Spleen (tissue), 11 donors: ENCODE measurements at regions not wholly inside any gene's neighbourhood (a gene's known extent, or its start where the extent isn't known, plus 50 kb on each side); places are given as distances from the start of the nearest gene placed in this dataset.

Experiments used
- DNase-seq: peaks from one replicate; pipeline ENCODE4 v3.0.0-alpha.2; 2020
- H3K27ac ChIP-seq, 8 donors: fragments of 200-600 bp; sonication (generic) in 7 of 8; 1 replicate in 4 of 8; 2 replicates in 4 of 8; pipeline versions ENCODE4 v1.5.0 to v1.8.0; 2016 to 2021; ENCODE audit warnings: inconsistent platforms in 4 of 8, mild to moderate bottlenecking in 4 of 8, moderate library complexity in 1 of 8
- H3K27me3 ChIP-seq, 7 donors: fragments of 200-600 bp; sonication (generic) in 6 of 7; replicated peaks in 1 of 7; 1 replicate in 4 of 7; 2 replicates in 3 of 7; pipeline versions ENCODE4 v1.5.0 to v1.8.0; 2016 to 2021; ENCODE audit warnings: inconsistent platforms in 3 of 7, mild to moderate bottlenecking in 1 of 7
- H3K36me3 ChIP-seq, 6 donors: fragments of 200-600 bp; sonication (generic) in 5 of 6; 1 replicate in 4 of 6; 2 replicates in 2 of 6; pipeline versions ENCODE4 v1.5.0 to v1.8.0; 2016 to 2021; ENCODE audit warnings: inconsistent platforms in 2 of 6
- H3K4me1 ChIP-seq, 6 donors: fragments of 200-600 bp; sonication (generic) in 5 of 6; 1 replicate in 3 of 6; 2 replicates in 3 of 6; pipeline versions ENCODE4 v1.5.0 to v1.8.0; 2016 to 2021; ENCODE audit warnings: inconsistent platforms in 3 of 6
- H3K4me3 ChIP-seq, 8 donors: fragments of 200-600 bp; sonication (generic) in 7 of 8; 1 replicate in 4 of 8; 2 replicates in 4 of 8; pipeline versions ENCODE4 v1.5.0 to v1.8.0; 2016 to 2021; ENCODE audit warnings: inconsistent platforms in 4 of 8, mild to moderate bottlenecking in 4 of 8, moderate library complexity in 2 of 8
- H3K9me3 ChIP-seq, 8 donors: fragments of 200-600 bp; sonication (generic) in 7 of 8; 1 replicate in 4 of 8; 2 replicates in 4 of 8; pipeline versions ENCODE4 v1.5.0 to v1.8.0; 2016 to 2021; ENCODE audit warnings: inconsistent platforms in 4 of 8
- CTCF ChIP-seq, 11 experiments: fragments of 200-600 bp in 7 of 11; fragments of 450-650 bp in 4 of 11; sonication (generic) in 4 of 11; IDR thresholded peaks in 8 of 11; conservative IDR thresholded peaks in 3 of 11; 1 replicate in 7 of 11; 2 replicates in 4 of 11; pipeline versions ENCODE4 v1.4.0 to v1.8.0; 2016 to 2021; ENCODE audit warnings: antibody characterized with exemption in 11 of 11, inconsistent platforms in 4 of 11, mild to moderate bottlenecking in 1 of 11
- POLR2A ChIP-seq, 3 donors: fragments of 450-650 bp; IDR thresholded peaks; one replicate each; pipeline ENCODE4 v1.5.1; 2017; ENCODE audit warnings: antibody characterized with exemption in 3 of 3, mild to moderate bottlenecking in 1 of 3
- POLR2AphosphoS5 ChIP-seq, 3 donors: sonication (generic); formaldehyde crosslinking; IDR thresholded peaks; one replicate each; pipeline ENCODE4 v1.5.1; 2017; ENCODE audit warnings: antibody characterized with exemption in 3 of 3
- WGBS, 5 donors: extraction: QIAGEN DNeasy Blood & Tissue Kit in 3 of 5; methylation state at CpG; one replicate each; pipeline versions ENCODE4 v1.1.5 to v1.1.7; 2013 to 2018; 5-methylcytosine and 5-hydroxymethylcytosine counted together
- intact Hi-C: fragments of 100-400 bp; cut with DNase I; formaldehyde crosslinking; loops from one replicate; pipeline ENCODE4 v1.15.0; 2023; ENCODE audit warnings: low total_unique reads
- donor health status: healthy with polysubstance abuse.
- donor health status: DM: no; HTN: no; CAD: no; lungs with moderate emphysema.
- donor health status: DM: no; HTN: no; CAD: no.
- donor health status: Bipolar disorder and iron deficiency.
- donor health status: healthy.
- donor health status: DM: no; HTN: no; CAD: no.
- donor health status: DM: yes; HTN: yes; CAD: no.

- WGBS, 5 donors: 72 to 81% (median 74%) methylated on average over 5 of the region's 5 CpGs
- no peak for DNase-seq
- intact Hi-C loops: no loop called here
Observed at GRCh38 chr10:28202941-28203352, 99.9 kb downstream of the MPP7 start.

GRCh38 chr10:28201410-28202400, 101.2 kb downstream of the MPP7 start:
- WGBS, 5 donors: 80 to 95% (median 89%) methylated on average over 9 of the region's 9 CpGs

More at GRCh38 chr10:28202941-28203352, 99.9 kb downstream of the MPP7 start:
- Histone ChIP-seq H3K27me3 (no peaks in the 10 kb centered on the region), H3K4me1 (no peaks in the 10 kb centered on the region), H3K27ac (no peak overlapping the region), H3K9me3 (peaks cover 0 to 14% (median 4%) of the 10 kb centered on the region in 8 donors), H3K4me3 (no peak overlapping the region), H3K36me3 (peaks cover 0 to 10% (median 0%) of the 10 kb centered on the region in 6 donors)
- TF ChIP-seq POLR2AphosphoS5 (IDR thresholded peaks at IDR 0.05) (no peak), POLR2A (IDR thresholded peaks at IDR 0.05) (no peak), CTCF (IDR thresholded peaks at IDR 0.05 in 8 of 11, conservative IDR thresholded peaks at IDR 0.05 in 3 of 11) (no peak)

GRCh38 chr10:28200775-28201174, 102.1 kb downstream of the MPP7 start:
- no peak for DNase-seq
- Histone ChIP-seq H3K9me3 (no peaks in the 10 kb centered on the region), H3K4me3 (no peak overlapping the region), H3K27ac (no peak overlapping the region), H3K4me1 (no peaks in the 10 kb centered on the region), H3K27me3 (no peaks in the 10 kb centered on the region), H3K36me3 (peaks cover 0 to 10% (median 0%) of the 10 kb centered on the region in 6 donors)
- 76 to 85% (median 81%) methylated on average over 1 of the region's 1 CpG for WGBS, 5 donors
- intact Hi-C loops: no loop called here
- TF ChIP-seq CTCF (IDR thresholded peaks at IDR 0.05 in 8 of 11, conservative IDR thresholded peaks at IDR 0.05 in 3 of 11) (no peak), POLR2AphosphoS5 (IDR thresholded peaks at IDR 0.05) (no peak), POLR2A (IDR thresholded peaks at IDR 0.05) (no peak)

More at GRCh38 chr10:28201410-28202400, 101.2 kb downstream of the MPP7 start:
- Histone ChIP-seq H3K36me3 (peaks cover 0 to 10% (median 0%) of the 10 kb centered on the region in 6 donors), H3K4me1 (no peaks in the 10 kb centered on the region), H3K4me3 (no peak overlapping the region), H3K9me3 (peaks cover 0 to 2% (median 0%) of the 10 kb centered on the region in 8 donors), H3K27me3 (no peaks in the 10 kb centered on the region), H3K27ac (no peak overlapping the region)
- TF ChIP-seq POLR2AphosphoS5 (IDR thresholded peaks at IDR 0.05) (no peak), CTCF (IDR thresholded peaks at IDR 0.05 in 8 of 11, conservative IDR thresholded peaks at IDR 0.05 in 3 of 11) (no peak), POLR2A (IDR thresholded peaks at IDR 0.05) (no peak)
- DNase-seq: no peak
- intact Hi-C loops: no loop called here

GRCh38 chr10:28199941-28200340, 102.9 kb downstream of the MPP7 start:
- TF ChIP-seq CTCF (IDR thresholded peaks at IDR 0.05 in 8 of 11, conservative IDR thresholded peaks at IDR 0.05 in 3 of 11): no peak
- no peak for TF ChIP-seq POLR2AphosphoS5 (IDR thresholded peaks at IDR 0.05)
- TF ChIP-seq POLR2A (IDR thresholded peaks at IDR 0.05): no peak
- peaks cover 0 to 10% (median 0%) of the 10 kb centered on the region in 6 donors for H3K36me3 ChIP-seq
- H3K4me1 ChIP-seq: no peaks in the 10 kb centered on the region
- no peaks in the 10 kb centered on the region for H3K27me3 ChIP-seq
- intact Hi-C loops: no loop called here
- no peak overlapping the region for H3K27ac ChIP-seq
- 79 to 87% (median 85%) methylated on average over 7 of the region's 7 CpGs for WGBS, 5 donors
- DNase-seq: no peak
- no peak overlapping the region for H3K4me3 ChIP-seq
- no peaks in the 10 kb centered on the region for H3K9me3 ChIP-seq
